ENCODE measurements at regions not wholly inside any gene's neighbourhood (a gene's known extent, or its start where the extent isn't known, plus 50 kb on each side); places are given as distances from the start of the nearest gene placed in this dataset.

DNA sequence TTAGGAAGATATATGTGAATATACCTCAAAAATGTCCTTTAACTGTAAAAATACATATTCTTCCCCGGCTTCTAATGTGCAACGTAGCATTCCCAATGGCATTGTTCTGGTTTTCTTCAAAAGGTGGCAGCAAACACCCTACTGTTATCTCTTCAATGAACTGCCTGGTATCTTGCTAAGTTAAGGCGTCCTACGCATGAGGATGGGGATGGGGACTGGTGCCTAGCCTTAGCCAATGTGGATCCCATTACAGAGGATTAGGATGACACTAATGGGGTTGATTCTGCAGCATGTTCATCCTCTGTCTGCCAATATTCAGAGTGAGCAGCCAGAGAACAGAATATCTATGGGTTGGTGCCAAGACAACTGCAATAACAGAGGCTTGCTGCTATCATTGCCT is 334.9 kb upstream of the ADGRL3 start:
- TF ChIP-seq, protein P1, sequence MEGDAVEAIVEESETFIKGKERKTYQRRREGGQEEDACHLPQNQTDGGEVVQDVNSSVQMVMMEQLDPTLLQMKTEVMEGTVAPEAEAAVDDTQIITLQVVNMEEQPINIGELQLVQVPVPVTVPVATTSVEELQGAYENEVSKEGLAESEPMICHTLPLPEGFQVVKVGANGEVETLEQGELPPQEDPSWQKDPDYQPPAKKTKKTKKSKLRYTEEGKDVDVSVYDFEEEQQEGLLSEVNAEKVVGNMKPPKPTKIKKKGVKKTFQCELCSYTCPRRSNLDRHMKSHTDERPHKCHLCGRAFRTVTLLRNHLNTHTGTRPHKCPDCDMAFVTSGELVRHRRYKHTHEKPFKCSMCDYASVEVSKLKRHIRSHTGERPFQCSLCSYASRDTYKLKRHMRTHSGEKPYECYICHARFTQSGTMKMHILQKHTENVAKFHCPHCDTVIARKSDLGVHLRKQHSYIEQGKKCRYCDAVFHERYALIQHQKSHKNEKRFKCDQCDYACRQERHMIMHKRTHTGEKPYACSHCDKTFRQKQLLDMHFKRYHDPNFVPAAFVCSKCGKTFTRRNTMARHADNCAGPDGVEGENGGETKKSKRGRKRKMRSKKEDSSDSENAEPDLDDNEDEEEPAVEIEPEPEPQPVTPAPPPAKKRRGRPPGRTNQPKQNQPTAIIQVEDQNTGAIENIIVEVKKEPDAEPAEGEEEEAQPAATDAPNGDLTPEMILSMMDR (CRISPR knock-in tag; IDR thresholded peaks at IDR 0.05): no peak
- no peak for TF ChIP-seq ZNF775 (CRISPR knock-in tag; IDR thresholded peaks at IDR 0.05; ENCODE audit: borderline replicate concordance)
- TF ChIP-seq SETDB1 (CRISPR knock-in tag; IDR thresholded peaks at IDR 0.05; ENCODE audit: borderline replicate concordance): no peak
- TF ChIP-seq, protein P2, sequence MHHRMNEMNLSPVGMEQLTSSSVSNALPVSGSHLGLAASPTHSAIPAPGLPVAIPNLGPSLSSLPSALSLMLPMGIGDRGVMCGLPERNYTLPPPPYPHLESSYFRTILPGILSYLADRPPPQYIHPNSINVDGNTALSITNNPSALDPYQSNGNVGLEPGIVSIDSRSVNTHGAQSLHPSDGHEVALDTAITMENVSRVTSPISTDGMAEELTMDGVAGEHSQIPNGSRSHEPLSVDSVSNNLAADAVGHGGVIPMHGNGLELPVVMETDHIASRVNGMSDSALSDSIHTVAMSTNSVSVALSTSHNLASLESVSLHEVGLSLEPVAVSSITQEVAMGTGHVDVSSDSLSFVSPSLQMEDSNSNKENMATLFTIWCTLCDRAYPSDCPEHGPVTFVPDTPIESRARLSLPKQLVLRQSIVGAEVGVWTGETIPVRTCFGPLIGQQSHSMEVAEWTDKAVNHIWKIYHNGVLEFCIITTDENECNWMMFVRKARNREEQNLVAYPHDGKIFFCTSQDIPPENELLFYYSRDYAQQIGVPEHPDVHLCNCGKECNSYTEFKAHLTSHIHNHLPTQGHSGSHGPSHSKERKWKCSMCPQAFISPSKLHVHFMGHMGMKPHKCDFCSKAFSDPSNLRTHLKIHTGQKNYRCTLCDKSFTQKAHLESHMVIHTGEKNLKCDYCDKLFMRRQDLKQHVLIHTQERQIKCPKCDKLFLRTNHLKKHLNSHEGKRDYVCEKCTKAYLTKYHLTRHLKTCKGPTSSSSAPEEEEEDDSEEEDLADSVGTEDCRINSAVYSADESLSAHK (CRISPR knock-in tag; IDR thresholded peaks at IDR 0.05; ENCODE audit: borderline replicate concordance): no peak
- TF ChIP-seq ZNF570 (CRISPR knock-in tag; IDR thresholded peaks at IDR 0.05; ENCODE audit: borderline replicate concordance): no peak
- TF ChIP-seq, protein P3, sequence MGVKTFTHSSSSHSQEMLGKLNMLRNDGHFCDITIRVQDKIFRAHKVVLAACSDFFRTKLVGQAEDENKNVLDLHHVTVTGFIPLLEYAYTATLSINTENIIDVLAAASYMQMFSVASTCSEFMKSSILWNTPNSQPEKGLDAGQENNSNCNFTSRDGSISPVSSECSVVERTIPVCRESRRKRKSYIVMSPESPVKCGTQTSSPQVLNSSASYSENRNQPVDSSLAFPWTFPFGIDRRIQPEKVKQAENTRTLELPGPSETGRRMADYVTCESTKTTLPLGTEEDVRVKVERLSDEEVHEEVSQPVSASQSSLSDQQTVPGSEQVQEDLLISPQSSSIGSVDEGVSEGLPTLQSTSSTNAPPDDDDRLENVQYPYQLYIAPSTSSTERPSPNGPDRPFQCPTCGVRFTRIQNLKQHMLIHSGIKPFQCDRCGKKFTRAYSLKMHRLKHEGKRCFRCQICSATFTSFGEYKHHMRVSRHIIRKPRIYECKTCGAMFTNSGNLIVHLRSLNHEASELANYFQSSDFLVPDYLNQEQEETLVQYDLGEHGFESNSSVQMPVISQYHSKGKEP (CRISPR knock-in tag; IDR thresholded peaks at IDR 0.05): no peak
